AG04450 (cell line): ENCODE measurements at regions not wholly inside any gene's neighbourhood (a gene's known extent, or its start where the extent isn't known, plus 50 kb on each side); places are given as distances from the start of the nearest gene placed in this dataset.

ENCODE experiments used
- CTCF ChIA-PET: fragments of 300-600, 350-600 bp; formaldehyde crosslinking; extraction: SDS; loops from one replicate; lab custom pipeline; 2022; ENCODE audit warnings: antibody characterized with exemption, inconsistent platforms; lab: Charles Lee
- POLR2A ChIA-PET: fragments of 350-600 bp; formaldehyde crosslinking; extraction: SDS; loops from one replicate; lab custom pipeline; 2021; ENCODE audit warnings: antibody characterized with exemption, inconsistent platforms; lab: Yijun Ruan, JAX
- DNase-seq: peaks from one replicate; pipeline ENCODE4 v3.0.0-alpha.2; 2011; ENCODE audit warnings: low read depth, low spot score
- H3K27ac ChIP-seq: one replicate; pipeline ENCODE4 v1.5.1; 2012; ENCODE audit warnings: low read depth, low read length, control low read depth
- H3K27me3 ChIP-seq: one replicate; pipeline ENCODE4 v1.6.0; 2012; ENCODE audit warnings: low read length; ENCODE audit not compliant: control insufficient read depth, insufficient read depth
- H3K4me3 ChIP-seq: 2 replicates; pipeline ENCODE4 v1.5.1; 2011; ENCODE audit warnings: mild to moderate bottlenecking, low read depth, low read length, control low read depth
- H3K9me3 ChIP-seq: 2 replicates; pipeline ENCODE4 v1.5.1; 2012; ENCODE audit warnings: low read length; ENCODE audit not compliant: control insufficient read depth, insufficient read depth
- TF ChIP-seq, protein P1 (sequence below): IDR thresholded peaks from 2 replicates; pipeline ENCODE4 v1.5.1; 2011; ENCODE audit warnings: low read depth, low read length, control low read depth, inconsistent platforms

DNA sequence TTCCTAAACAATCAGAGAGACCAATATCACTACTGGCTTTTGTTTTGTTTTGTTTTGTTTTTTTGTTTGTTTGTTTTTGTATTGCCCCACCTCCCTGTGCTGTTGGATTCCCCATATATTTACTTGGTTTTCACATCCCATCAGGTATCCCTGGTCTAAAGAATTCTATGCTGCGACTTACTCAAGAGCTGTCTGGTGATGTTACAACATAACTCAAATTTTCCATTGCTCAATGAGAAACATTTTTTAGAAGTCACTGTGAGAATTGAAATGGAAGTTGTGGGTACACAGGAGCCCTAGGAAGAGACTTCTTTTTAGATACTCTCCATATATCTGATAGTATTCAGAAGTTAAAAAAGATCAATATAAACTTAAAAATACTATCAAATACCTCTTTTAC, 181.4 kb downstream of the KLF5 start:
- Histone ChIP-seq H3K9me3 (no peaks in the 10 kb centered on the region), H3K4me3 (no peak overlapping the region), H3K27me3 (no peaks in the 10 kb centered on the region), H3K27ac (no peak overlapping the region)
- no peak for DNase-seq
- ChIA-PET POLR2A (no interaction called here), CTCF (no interaction called here)
- TF ChIP-seq, protein P1, sequence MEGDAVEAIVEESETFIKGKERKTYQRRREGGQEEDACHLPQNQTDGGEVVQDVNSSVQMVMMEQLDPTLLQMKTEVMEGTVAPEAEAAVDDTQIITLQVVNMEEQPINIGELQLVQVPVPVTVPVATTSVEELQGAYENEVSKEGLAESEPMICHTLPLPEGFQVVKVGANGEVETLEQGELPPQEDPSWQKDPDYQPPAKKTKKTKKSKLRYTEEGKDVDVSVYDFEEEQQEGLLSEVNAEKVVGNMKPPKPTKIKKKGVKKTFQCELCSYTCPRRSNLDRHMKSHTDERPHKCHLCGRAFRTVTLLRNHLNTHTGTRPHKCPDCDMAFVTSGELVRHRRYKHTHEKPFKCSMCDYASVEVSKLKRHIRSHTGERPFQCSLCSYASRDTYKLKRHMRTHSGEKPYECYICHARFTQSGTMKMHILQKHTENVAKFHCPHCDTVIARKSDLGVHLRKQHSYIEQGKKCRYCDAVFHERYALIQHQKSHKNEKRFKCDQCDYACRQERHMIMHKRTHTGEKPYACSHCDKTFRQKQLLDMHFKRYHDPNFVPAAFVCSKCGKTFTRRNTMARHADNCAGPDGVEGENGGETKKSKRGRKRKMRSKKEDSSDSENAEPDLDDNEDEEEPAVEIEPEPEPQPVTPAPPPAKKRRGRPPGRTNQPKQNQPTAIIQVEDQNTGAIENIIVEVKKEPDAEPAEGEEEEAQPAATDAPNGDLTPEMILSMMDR = no peak

DNA sequence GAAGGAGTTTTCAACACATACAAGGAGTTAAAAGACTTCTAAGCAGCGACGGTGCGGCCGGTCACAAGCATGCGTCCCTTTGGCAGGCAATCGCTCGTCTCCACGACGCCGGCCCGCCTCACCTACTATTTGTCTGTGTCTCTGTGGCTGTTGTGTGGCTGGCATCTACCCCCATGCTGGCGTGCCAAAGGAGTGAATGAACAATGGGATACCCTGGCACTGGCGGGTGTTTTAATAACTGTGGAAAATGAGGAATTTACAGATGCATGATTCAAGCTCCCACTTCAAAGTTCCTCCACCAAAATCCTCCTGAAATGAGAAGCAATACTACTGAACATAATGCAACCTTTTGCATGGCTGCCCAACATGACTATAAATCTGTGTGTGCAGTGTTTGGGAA, 176.6 kb downstream of the KLF5 start:
- H3K4me3 ChIP-seq = no peak overlapping the region
- DNase-seq = no peak
- no peak overlapping the region for H3K27ac ChIP-seq
- ChIA-PET POLR2A (no interaction called here), CTCF (no interaction called here)
- TF ChIP-seq, protein P1 = no peak
- no peaks in the 10 kb centered on the region for H3K9me3 ChIP-seq
- H3K27me3 ChIP-seq = no peaks in the 10 kb centered on the region

DNA sequence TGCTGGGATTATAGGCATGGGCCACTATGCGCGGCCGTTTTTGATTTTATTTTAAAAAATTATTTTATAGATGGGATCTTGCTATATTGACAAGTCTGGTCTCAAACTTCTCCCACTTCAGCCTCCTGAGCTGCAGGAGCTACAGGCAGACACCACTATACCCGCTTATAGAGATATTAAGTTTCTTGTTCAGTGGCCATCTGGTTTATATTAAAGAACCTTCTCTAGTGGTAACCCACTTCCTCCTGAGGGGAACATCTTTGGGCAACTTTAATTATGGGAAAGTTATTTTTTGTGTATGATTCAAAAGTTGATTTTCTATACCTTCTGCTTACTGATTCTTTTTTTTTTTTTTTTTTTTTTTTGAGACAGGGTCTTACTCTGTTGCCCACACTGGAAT, 172.7 kb downstream of the KLF5 start:
- H3K9me3 ChIP-seq = no peaks in the 10 kb centered on the region
- no peak overlapping the region for H3K27ac ChIP-seq
- no peaks in the 10 kb centered on the region for H3K27me3 ChIP-seq
- TF ChIP-seq, protein P1 = no peak
- POLR2A ChIA-PET = no interaction called here
- H3K4me3 ChIP-seq = no peak overlapping the region
- no peak for DNase-seq
- CTCF ChIA-PET = interaction anchor here (0.6 kb wide), 2 partner anchors 19 to 279 kb away, joined by 3 to 8 read pairs; no protein-coding TSS in a partner anchor

DNA sequence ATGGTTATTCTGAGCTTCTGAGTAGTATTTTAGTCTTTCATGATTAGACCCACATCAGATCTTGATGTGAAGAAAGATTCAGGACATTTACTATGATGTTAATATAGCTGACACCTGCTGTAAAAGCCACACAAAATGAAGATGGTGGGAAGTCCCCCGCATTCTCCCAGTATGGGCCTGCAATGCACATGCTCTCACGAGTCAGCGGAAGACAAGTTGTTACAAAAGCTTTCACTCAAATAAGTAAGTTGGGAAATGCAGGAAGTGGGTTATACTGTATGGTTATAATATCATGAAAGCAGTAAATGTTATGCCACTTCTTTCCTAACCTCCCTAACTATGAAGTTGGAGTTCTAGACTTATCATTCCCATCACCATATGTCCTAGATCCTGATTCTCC, 171.9 kb downstream of the KLF5 start:
- ChIA-PET CTCF (no interaction called here), POLR2A (no interaction called here)
- Histone ChIP-seq H3K9me3 (no peaks in the 10 kb centered on the region), H3K27me3 (no peaks in the 10 kb centered on the region), H3K4me3 (no peak overlapping the region), H3K27ac (no peak overlapping the region)
- TF ChIP-seq, protein P1 = no peak
- no peak for DNase-seq

DNA sequence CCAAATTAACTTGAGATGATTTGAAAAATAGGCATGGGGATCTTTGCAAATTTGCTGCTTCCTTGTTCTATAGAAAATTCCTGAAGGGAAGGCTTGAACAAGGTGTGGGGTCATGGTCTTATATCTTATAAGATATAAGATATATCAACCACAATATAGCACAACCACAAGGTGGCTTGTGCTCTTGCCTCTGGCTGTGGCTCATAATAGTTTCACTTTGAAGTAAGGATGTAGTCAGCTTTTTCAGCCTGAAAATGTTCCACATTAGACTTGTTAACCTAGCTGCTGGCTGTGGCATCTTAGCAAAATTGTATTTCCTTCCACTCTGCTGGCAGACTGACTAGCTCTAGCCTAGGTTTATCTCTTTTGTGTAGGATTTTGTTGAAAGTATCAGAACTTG, 169.7 kb downstream of the KLF5 start:
- ChIA-PET POLR2A (no interaction called here), CTCF (interaction anchor here (0.6 kb wide), 1 partner anchor 28 kb away, joined by 6 read pairs; no protein-coding TSS in a partner anchor)
- no peak overlapping the region for H3K4me3 ChIP-seq
- no peaks in the 10 kb centered on the region for H3K9me3 ChIP-seq
- no peak for DNase-seq
- no peaks in the 10 kb centered on the region for H3K27me3 ChIP-seq
- no peak overlapping the region for H3K27ac ChIP-seq
- TF ChIP-seq, protein P1 = peak; percentile 44
